PC-9 (cell line): ENCODE measurements at regions not wholly inside any gene's neighbourhood (a gene's known extent, or its start where the extent isn't known, plus 50 kb on each side); places are given as distances from the start of the nearest gene placed in this dataset.

Experiments used
- BruUV-seq: library from RNA; stranded (reverse); fragments of 400-500 nt; replicated peaks from 2 replicates; lab custom pipeline; 2021; lab: Mats Ljungman, UMichigan
- CTCF ChIA-PET: fragments of 300-600 bp; sonication (Branson Sonifier 250); formaldehyde crosslinking; loops from one replicate; lab custom pipeline; 2022; ENCODE audit warnings: antibody characterized with exemption; lab: Charles Lee
- POLR2A ChIA-PET: fragments of 300-600 bp; sonication (Branson Sonifier 250); formaldehyde crosslinking; loops from one replicate; lab custom pipeline; 2022; ENCODE audit warnings: antibody characterized with exemption; ENCODE audit not compliant: unreplicated experiment; lab: Charles Lee
- DNase-seq, 2 experiments: peaks; one replicate each; pipeline versions ENCODE4 v3.0.0 to v3.0.0-alpha.2; 2015 to 2022; ENCODE audit warnings: mixed read lengths in 1 of 2
- H2AFZ ChIP-seq: fragments of 200-600 bp; sonication (generic); 2 replicates; pipeline ENCODE4 v1.8.1; 2017; ENCODE audit warnings: antibody characterized with exemption
- H3F3A ChIP-seq: fragments of 200-600 bp; sonication (generic); 2 replicates; pipeline ENCODE4 v1.8.1; 2017; ENCODE audit warnings: antibody characterized with exemption, mild to moderate bottlenecking, low read depth; ENCODE audit not compliant: insufficient read depth
- H3K27ac ChIP-seq: fragments of 200-600 bp; sonication (generic); 2 replicates; pipeline ENCODE4 v1.6.1; 2016; ENCODE audit warnings: mixed run types
- H3K27me3 ChIP-seq: fragments of 200-600 bp; sonication (generic); 2 replicates; pipeline ENCODE4 v1.6.1; 2016; ENCODE audit warnings: low read depth, mixed run types; ENCODE audit not compliant: insufficient read depth
- H3K36me3 ChIP-seq: fragments of 200-600 bp; sonication (generic); 2 replicates; pipeline ENCODE4 v1.6.1; 2016; ENCODE audit warnings: low read depth, mixed run types
- H3K4me1 ChIP-seq: fragments of 200-600 bp; sonication (generic); replicated peaks from 2 replicates; pipeline ENCODE4 v1.6.1; 2016; ENCODE audit warnings: mixed run types; ENCODE audit not compliant: insufficient read depth
- H3K4me2 ChIP-seq: fragments of 200-600 bp; sonication (generic); 2 replicates; pipeline ENCODE4 v1.6.1; 2017; ENCODE audit warnings: mixed run types
- H3K4me3 ChIP-seq: fragments of 200-600 bp; sonication (generic); 2 replicates; pipeline ENCODE4 v1.6.1; 2016; ENCODE audit warnings: mixed run types
- H3K79me2 ChIP-seq: fragments of 200-600 bp; sonication (generic); 2 replicates; pipeline ENCODE4 v1.6.1; 2017; ENCODE audit warnings: low read depth, mixed run types
- H3K9me2 ChIP-seq: fragments of 200-600 bp; sonication (generic); 2 replicates; pipeline ENCODE4 v1.8.1; 2017; ENCODE audit warnings: mild to moderate bottlenecking; ENCODE audit not compliant: insufficient read depth
- H3K9me3 ChIP-seq: fragments of 200-600 bp; sonication (generic); 2 replicates; pipeline ENCODE4 v1.8.1; 2016; ENCODE audit warnings: low read depth; ENCODE audit not compliant: insufficient read depth
- H4K20me1 ChIP-seq: fragments of 200-600 bp; sonication (generic); 2 replicates; pipeline ENCODE4 v1.8.1; 2017; ENCODE audit not compliant: insufficient read depth
- CTCF ChIP-seq: fragments of 200-600 bp; sonication (generic); conservative IDR thresholded peaks from 2 replicates; pipeline ENCODE4 v1.6.1; 2017; ENCODE audit warnings: mixed run types, antibody characterized with exemption, mild to moderate bottlenecking, moderate library complexity
- EZH2 ChIP-seq: fragments of 200-600 bp; sonication (generic); IDR thresholded peaks from 2 replicates; pipeline ENCODE4 v1.8.0; 2017; ENCODE audit warnings: antibody characterized with exemption, low read depth
- intact Hi-C: fragments of 100-400 bp; cut with micrococcal nuclease; formaldehyde crosslinking; loops from one replicate; pipeline ENCODE4 v1.10.0; 2022; ENCODE audit not compliant: unreplicated experiment

GRCh38 chr16:64171632-64172031, 950.2 kb downstream of the CDH11 start:
- H3K4me2 ChIP-seq: no peak overlapping the region
- no peaks in the 10 kb centered on the region for H3K79me2 ChIP-seq
- TF ChIP-seq CTCF (no peak), EZH2 (no peak)
- no peaks in the 10 kb centered on the region for H3K27me3 ChIP-seq
- DNase-seq: no peak
- BruUV-seq: no TSS peak
- intact Hi-C loops: no loop called here
- no peaks in the 10 kb centered on the region for H3K36me3 ChIP-seq
- no peaks in the 10 kb centered on the region for H3F3A ChIP-seq
- no peak overlapping the region for H2AFZ ChIP-seq
- CTCF ChIA-PET: no interaction called here
- H3K27ac ChIP-seq: no peak overlapping the region
- H4K20me1 ChIP-seq: no peaks in the 10 kb centered on the region
- no peak overlapping the region for H3K4me3 ChIP-seq
- POLR2A ChIA-PET: no interaction called here
- no peaks in the 10 kb centered on the region for H3K9me3 ChIP-seq
- no peaks in the 10 kb centered on the region for H3K9me2 ChIP-seq
- no peaks in the 10 kb centered on the region for H3K4me1 ChIP-seq

DNA sequence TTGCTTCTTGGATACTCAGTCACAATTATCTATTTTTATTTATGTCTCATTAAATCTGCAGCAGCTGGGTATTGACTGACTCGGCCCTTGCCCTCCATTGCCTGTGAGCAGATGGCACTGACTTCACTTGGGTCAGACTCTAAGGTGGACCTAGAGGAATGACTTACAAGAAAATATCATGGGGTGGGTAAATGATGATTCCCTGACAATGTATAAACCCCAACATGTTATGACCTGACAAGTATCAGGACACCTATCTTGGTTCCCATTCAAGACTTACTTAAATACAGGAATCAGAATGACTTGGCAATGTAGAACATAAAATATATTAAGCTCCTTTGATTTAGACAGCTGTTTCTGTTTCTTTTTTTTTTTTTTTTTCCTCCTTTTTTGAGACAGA, 953.5 kb downstream of the CDH11 start:
- intact Hi-C loops: no loop called here
- Histone ChIP-seq H3K9me2 (no peaks in the 10 kb centered on the region), H3K79me2 (no peaks in the 10 kb centered on the region), H3K27me3 (no peaks in the 10 kb centered on the region), H2AFZ (no peak overlapping the region), H3K4me2 (no peak overlapping the region), H4K20me1 (no peaks in the 10 kb centered on the region), H3K9me3 (no peaks in the 10 kb centered on the region), H3K27ac (no peak overlapping the region), H3F3A (no peaks in the 10 kb centered on the region), H3K4me3 (no peak overlapping the region), H3K4me1 (no peaks in the 10 kb centered on the region), H3K36me3 (no peaks in the 10 kb centered on the region)
- no peak for DNase-seq
- no TSS peak for BruUV-seq
- TF ChIP-seq EZH2: no peak
- ChIA-PET POLR2A (interaction anchor here (0.6 kb wide), 1 partner anchor 10 kb away, joined by 4 read pairs; no protein-coding TSS in a partner anchor), CTCF (no interaction called here)

GRCh38 chr16:64167936-64168335, 953.9 kb downstream of the CDH11 start:
- no TSS peak for BruUV-seq
- Histone ChIP-seq H3K9me3 (no peaks in the 10 kb centered on the region), H4K20me1 (no peaks in the 10 kb centered on the region), H3K79me2 (no peaks in the 10 kb centered on the region), H3K4me1 (no peaks in the 10 kb centered on the region), H3K27me3 (no peaks in the 10 kb centered on the region), H3F3A (no peaks in the 10 kb centered on the region), H2AFZ (no peak overlapping the region), H3K27ac (no peak overlapping the region), H3K36me3 (no peaks in the 10 kb centered on the region), H3K4me2 (no peak overlapping the region), H3K9me2 (no peaks in the 10 kb centered on the region), H3K4me3 (no peak overlapping the region)
- ChIA-PET POLR2A (interaction anchor here (0.6 kb wide), 1 partner anchor 10 kb away, joined by 4 read pairs; no protein-coding TSS in a partner anchor), CTCF (no interaction called here)
- intact Hi-C loops: no loop called here
- TF ChIP-seq EZH2 (no peak), CTCF (no peak)
- no peak for DNase-seq

DNA sequence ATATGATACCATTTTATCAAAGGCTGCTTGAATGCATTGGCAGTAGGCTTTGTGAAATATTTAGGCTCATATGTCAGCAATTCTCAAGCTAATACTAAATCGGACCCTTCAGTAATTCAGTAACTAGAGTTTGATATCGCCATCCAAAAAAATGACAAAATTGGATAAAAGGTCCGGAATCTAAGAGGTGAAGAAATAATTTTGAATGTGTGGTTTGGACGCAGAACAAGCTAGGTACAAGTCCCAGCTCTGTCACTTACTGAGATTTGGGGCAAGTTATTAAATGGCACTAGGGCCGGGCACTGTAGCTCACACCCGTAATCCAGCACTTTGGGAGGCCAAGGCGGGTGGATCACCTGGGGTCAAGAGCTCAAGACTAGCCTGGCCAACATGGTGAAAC, 956.5 kb downstream of the CDH11 start:
- Histone ChIP-seq H3K36me3 (no peaks in the 10 kb centered on the region), H2AFZ (no peak overlapping the region), H3K4me2 (no peak overlapping the region), H3K9me2 (no peaks in the 10 kb centered on the region), H3K4me3 (no peak overlapping the region), H3K27ac (no peak overlapping the region), H3K9me3 (no peaks in the 10 kb centered on the region), H3K27me3 (no peaks in the 10 kb centered on the region), H3K4me1 (peaks cover 4% of the 10 kb centered on the region; the same call in 1 of the 2 replicates), H3K79me2 (no peaks in the 10 kb centered on the region), H3F3A (no peaks in the 10 kb centered on the region), H4K20me1 (no peaks in the 10 kb centered on the region)
- TF ChIP-seq EZH2 (no peak), CTCF (no peak)
- no TSS peak for BruUV-seq
- ChIA-PET POLR2A (no interaction called here), CTCF (no interaction called here)
- no peak for DNase-seq
- intact Hi-C loops: no loop called here
